ENCODE measurements at regions not wholly inside any gene's neighbourhood (a gene's known extent, or its start where the extent isn't known, plus 50 kb on each side); places are given as distances from the start of the nearest gene placed in this dataset.

DNA sequence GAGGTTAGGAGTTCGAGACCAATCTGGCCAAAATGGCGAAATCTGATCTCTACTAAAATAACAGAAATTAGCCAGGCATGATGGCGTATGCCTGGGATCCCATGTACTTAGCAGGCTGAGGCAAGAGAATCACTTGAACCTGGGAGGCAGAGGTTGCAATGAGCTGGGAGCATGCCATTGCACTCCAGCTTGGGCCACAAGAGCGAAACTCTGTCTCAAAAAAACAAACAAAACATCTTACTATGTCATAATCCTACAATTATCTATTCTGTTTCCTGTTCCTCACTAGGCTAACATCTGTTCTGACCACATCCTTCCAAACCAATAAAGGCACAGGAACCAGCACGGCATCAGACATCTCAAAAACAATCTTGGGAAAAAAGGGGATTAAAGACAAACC lies 361.8 kb upstream of the UBE2E3 start:
- no peak overlapping the region for H2AFZ ChIP-seq (ENCODE audit: low read depth, low read length)
- H3K9me3 ChIP-seq (ENCODE audit: low read length), result no peaks in the 10 kb centered on the region
- H3K27ac ChIP-seq (ENCODE audit: low read length), result no peak overlapping the region
- H3K36me3 ChIP-seq (ENCODE audit: insufficient read depth, low read length), result no peaks in the 10 kb centered on the region
- H4K20me1 ChIP-seq (ENCODE audit: insufficient read depth), result no peaks in the 10 kb centered on the region
- no peak overlapping the region for H3K4me2 ChIP-seq (ENCODE audit: low read length)
- H3K27me3 ChIP-seq (ENCODE audit: insufficient read depth, low read depth, low read length), result no peaks in the 10 kb centered on the region
- no peaks in the 10 kb centered on the region for H3F3A ChIP-seq (ENCODE audit: insufficient read depth, low read length, poor library complexity, severe bottlenecking)
- no peak overlapping the region for H3K9ac ChIP-seq (ENCODE audit: low read length)
- TF ChIP-seq, protein P1, sequence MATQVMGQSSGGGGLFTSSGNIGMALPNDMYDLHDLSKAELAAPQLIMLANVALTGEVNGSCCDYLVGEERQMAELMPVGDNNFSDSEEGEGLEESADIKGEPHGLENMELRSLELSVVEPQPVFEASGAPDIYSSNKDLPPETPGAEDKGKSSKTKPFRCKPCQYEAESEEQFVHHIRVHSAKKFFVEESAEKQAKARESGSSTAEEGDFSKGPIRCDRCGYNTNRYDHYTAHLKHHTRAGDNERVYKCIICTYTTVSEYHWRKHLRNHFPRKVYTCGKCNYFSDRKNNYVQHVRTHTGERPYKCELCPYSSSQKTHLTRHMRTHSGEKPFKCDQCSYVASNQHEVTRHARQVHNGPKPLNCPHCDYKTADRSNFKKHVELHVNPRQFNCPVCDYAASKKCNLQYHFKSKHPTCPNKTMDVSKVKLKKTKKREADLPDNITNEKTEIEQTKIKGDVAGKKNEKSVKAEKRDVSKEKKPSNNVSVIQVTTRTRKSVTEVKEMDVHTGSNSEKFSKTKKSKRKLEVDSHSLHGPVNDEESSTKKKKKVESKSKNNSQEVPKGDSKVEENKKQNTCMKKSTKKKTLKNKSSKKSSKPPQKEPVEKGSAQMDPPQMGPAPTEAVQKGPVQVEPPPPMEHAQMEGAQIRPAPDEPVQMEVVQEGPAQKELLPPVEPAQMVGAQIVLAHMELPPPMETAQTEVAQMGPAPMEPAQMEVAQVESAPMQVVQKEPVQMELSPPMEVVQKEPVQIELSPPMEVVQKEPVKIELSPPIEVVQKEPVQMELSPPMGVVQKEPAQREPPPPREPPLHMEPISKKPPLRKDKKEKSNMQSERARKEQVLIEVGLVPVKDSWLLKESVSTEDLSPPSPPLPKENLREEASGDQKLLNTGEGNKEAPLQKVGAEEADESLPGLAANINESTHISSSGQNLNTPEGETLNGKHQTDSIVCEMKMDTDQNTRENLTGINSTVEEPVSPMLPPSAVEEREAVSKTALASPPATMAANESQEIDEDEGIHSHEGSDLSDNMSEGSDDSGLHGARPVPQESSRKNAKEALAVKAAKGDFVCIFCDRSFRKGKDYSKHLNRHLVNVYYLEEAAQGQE (IDR thresholded peaks at IDR 0.05; ENCODE audit: borderline replicate concordance), result no peak
- TF ChIP-seq POLR2AphosphoS5 (IDR thresholded peaks at IDR 0.05), result no peak
- TF ChIP-seq EZH2 (IDR thresholded peaks at IDR 0.05; ENCODE audit: borderline replicate concordance, insufficient read depth, low read length, poor library complexity, severe bottlenecking), result no peak
- TF ChIP-seq TAF1 (IDR thresholded peaks at IDR 0.05; ENCODE audit: low read depth), result no peak
- TF ChIP-seq, protein P2, sequence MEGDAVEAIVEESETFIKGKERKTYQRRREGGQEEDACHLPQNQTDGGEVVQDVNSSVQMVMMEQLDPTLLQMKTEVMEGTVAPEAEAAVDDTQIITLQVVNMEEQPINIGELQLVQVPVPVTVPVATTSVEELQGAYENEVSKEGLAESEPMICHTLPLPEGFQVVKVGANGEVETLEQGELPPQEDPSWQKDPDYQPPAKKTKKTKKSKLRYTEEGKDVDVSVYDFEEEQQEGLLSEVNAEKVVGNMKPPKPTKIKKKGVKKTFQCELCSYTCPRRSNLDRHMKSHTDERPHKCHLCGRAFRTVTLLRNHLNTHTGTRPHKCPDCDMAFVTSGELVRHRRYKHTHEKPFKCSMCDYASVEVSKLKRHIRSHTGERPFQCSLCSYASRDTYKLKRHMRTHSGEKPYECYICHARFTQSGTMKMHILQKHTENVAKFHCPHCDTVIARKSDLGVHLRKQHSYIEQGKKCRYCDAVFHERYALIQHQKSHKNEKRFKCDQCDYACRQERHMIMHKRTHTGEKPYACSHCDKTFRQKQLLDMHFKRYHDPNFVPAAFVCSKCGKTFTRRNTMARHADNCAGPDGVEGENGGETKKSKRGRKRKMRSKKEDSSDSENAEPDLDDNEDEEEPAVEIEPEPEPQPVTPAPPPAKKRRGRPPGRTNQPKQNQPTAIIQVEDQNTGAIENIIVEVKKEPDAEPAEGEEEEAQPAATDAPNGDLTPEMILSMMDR (IDR thresholded peaks at IDR 0.05; ENCODE audit: poor library complexity, severe bottlenecking), result no peak
- TF ChIP-seq RAD21 (conservative IDR thresholded peaks at IDR 0.05), result no peak
- TF ChIP-seq MXI1 (conservative IDR thresholded peaks at IDR 0.05; ENCODE audit: poor library complexity, severe bottlenecking), result no peak
- TF ChIP-seq SMC3 (conservative IDR thresholded peaks at IDR 0.05; ENCODE audit: poor library complexity), result no peak
- no peak for TF ChIP-seq EP300 (conservative IDR thresholded peaks at IDR 0.05; ENCODE audit: poor library complexity, severe bottlenecking)
- no peaks in the 10 kb centered on the region for H3K79me2 ChIP-seq (replicated peaks; ENCODE audit: insufficient read depth, low read length)
- no peaks in the 10 kb centered on the region for H3K9me2 ChIP-seq (ENCODE audit: insufficient read depth, low read length)
- H3K4me3 ChIP-seq (ENCODE audit: low read length), result no peak overlapping the region

DNA sequence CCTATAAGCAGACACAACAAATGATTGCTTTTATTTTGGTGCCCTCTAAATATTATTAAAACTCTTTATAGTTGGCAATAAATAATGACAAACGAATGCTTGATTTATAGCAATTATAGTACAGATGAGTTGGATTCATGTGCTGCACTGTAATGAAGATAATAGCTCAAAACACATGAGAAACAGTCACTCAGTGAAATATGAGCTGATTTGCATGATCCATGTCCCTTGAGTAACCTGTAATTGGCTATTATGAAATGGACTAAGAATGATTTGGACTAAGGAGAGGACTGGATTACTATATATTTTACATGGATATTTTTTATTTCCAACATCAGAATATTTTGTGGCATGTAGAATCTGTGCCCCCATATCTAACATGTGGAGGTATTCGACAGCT lies 365.6 kb upstream of the UBE2E3 start:
- H4K20me1 ChIP-seq (ENCODE audit: insufficient read depth), result no peaks in the 10 kb centered on the region
- H3K27ac ChIP-seq (ENCODE audit: low read length), result no peak overlapping the region
- no peak overlapping the region for H3K4me2 ChIP-seq (ENCODE audit: low read length)
- no peaks in the 10 kb centered on the region for H3F3A ChIP-seq (ENCODE audit: insufficient read depth, low read length, poor library complexity, severe bottlenecking)
- H3K9me2 ChIP-seq (ENCODE audit: insufficient read depth, low read length), result no peaks in the 10 kb centered on the region
- H3K4me3 ChIP-seq (ENCODE audit: low read length), result no peak overlapping the region
- no peaks in the 10 kb centered on the region for H3K79me2 ChIP-seq (replicated peaks; ENCODE audit: insufficient read depth, low read length)
- H3K36me3 ChIP-seq (ENCODE audit: insufficient read depth, low read length), result no peaks in the 10 kb centered on the region
- TF ChIP-seq EP300 (conservative IDR thresholded peaks at IDR 0.05; ENCODE audit: poor library complexity, severe bottlenecking) (no peak), RAD21 (conservative IDR thresholded peaks at IDR 0.05) (no peak), EZH2 (IDR thresholded peaks at IDR 0.05; ENCODE audit: borderline replicate concordance, insufficient read depth, low read length, poor library complexity, severe bottlenecking) (no peak), POLR2AphosphoS5 (IDR thresholded peaks at IDR 0.05) (no peak), MXI1 (conservative IDR thresholded peaks at IDR 0.05; ENCODE audit: poor library complexity, severe bottlenecking) (no peak), SMC3 (conservative IDR thresholded peaks at IDR 0.05; ENCODE audit: poor library complexity) (no peak), TAF1 (IDR thresholded peaks at IDR 0.05; ENCODE audit: low read depth) (no peak)
- TF ChIP-seq, protein P1 (IDR thresholded peaks at IDR 0.05; ENCODE audit: borderline replicate concordance), result no peak
- TF ChIP-seq, protein P2 (IDR thresholded peaks at IDR 0.05; ENCODE audit: poor library complexity, severe bottlenecking), result no peak
- H2AFZ ChIP-seq (ENCODE audit: low read depth, low read length), result no peak overlapping the region
- H3K9me3 ChIP-seq (ENCODE audit: low read length), result no peaks in the 10 kb centered on the region
- H3K9ac ChIP-seq (ENCODE audit: low read length), result no peak overlapping the region
- H3K27me3 ChIP-seq (ENCODE audit: insufficient read depth, low read depth, low read length), result no peaks in the 10 kb centered on the region

Data from neural cell (in vitro differentiated cells).